A549 (cell line): ENCODE measurements at regions not wholly inside any gene's neighbourhood (a gene's known extent, or its start where the extent isn't known, plus 50 kb on each side); places are given as distances from the start of the nearest gene placed in this dataset.

Experiments
- ATAC-seq, 2 experiments: fragments of 200-7000 bp in 1 of 2; fragments of >200 bp in 1 of 2; cut with Nextera tagmentation in 1 of 2; cut with Tn5 transposase in 1 of 2; 3 replicates each; pipeline versions ENCODE4 v1.8.0 to v1.9.1; 2018 to 2020; ENCODE audit warnings: mild to moderate bottlenecking in 1 of 2, moderate library complexity in 1 of 2
- CTCF ChIA-PET: fragments of 300-600 bp; sonication (Branson Sonifier 250); formaldehyde crosslinking; extraction: SDS; loops from one replicate; lab custom pipeline; 2021; ENCODE audit warnings: antibody characterized with exemption, inconsistent platforms; lab: Yijun Ruan, JAX
- POLR2A ChIA-PET: fragments of 350-600 bp; formaldehyde crosslinking; extraction: SDS; loops from one replicate; lab custom pipeline; 2021; ENCODE audit warnings: antibody characterized with exemption, inconsistent platforms; lab: Yijun Ruan, JAX
- DNase-seq, 2 experiments: peaks; one replicate each; pipeline versions ENCODE4 v3.0.0 to v3.0.0-alpha.2; 2011 to 2016; ENCODE audit warnings: low read depth in 1 of 2, low spot score in 1 of 2
- FAIRE-seq: peaks from 2 replicates; lab custom pipeline; 2011; peaks lifted over from hg19 to GRCh38; lab: Jason Lieb, UNC
- H3K27ac ChIP-seq, 2 experiments: fragments of >200 bp; sonication (Bioruptor Twin); formaldehyde crosslinking; 3 replicates each; pipeline ENCODE4 v1.5.1; 2016 to 2017
- H3K4me1 ChIP-seq: fragments of >200 bp; sonication (Bioruptor Twin); formaldehyde crosslinking; 3 replicates; pipeline ENCODE4 v1.6.1; 2016
- H3K4me2 ChIP-seq: fragments of >200 bp; sonication (Bioruptor Twin); formaldehyde crosslinking; 3 replicates; pipeline ENCODE4 v1.6.1; 2016
- H3K4me3 ChIP-seq: fragments of >200 bp; sonication (Bioruptor Twin); formaldehyde crosslinking; 3 replicates; pipeline ENCODE4 v1.5.1; 2016
- H3K9me3 ChIP-seq: fragments of >200 bp; sonication (Bioruptor Twin); formaldehyde crosslinking; 3 replicates; pipeline ENCODE4 v1.6.1; 2016
- BCL3 ChIP-seq: fragments of >200 bp; sonication (Bioruptor Twin); formaldehyde crosslinking; IDR thresholded peaks from 3 replicates; pipeline ENCODE4 v1.6.1; 2016
- CBX8 ChIP-seq: fragments of 200-600 bp; sonication (generic); IDR thresholded peaks from 2 replicates; pipeline ENCODE4 v1.6.1; 2016
- EHF ChIP-seq: fragments of 250-450 bp; sonication (Bioruptor Pico); IDR thresholded peaks from 2 replicates; pipeline ENCODE4 v1.5.0; 2020; ENCODE audit warnings: mild to moderate bottlenecking
- EP300 ChIP-seq, 2 experiments: fragments of >200 bp; sonication (Bioruptor Twin); formaldehyde crosslinking; IDR thresholded peaks; 2 replicates in 1 of 2; 3 replicates in 1 of 2; pipeline ENCODE4 v1.6.1; 2016 to 2017
- HEYL ChIP-seq: fragments of 250-450 bp; sonication (Bioruptor Pico); IDR thresholded peaks from 2 replicates; pipeline ENCODE4 v1.8.0; 2021; ENCODE audit warnings: mild to moderate bottlenecking, moderate library complexity
- HOXA7 ChIP-seq: fragments of 250-450 bp; sonication (Bioruptor Pico); IDR thresholded peaks from 2 replicates; pipeline ENCODE4 v1.5.0; 2020; ENCODE audit warnings: mild to moderate bottlenecking, moderate library complexity
- HOXB5 ChIP-seq: fragments of 250-450 bp; sonication (Bioruptor Pico); IDR thresholded peaks from 2 replicates; pipeline ENCODE4 v1.5.0; 2020; ENCODE audit warnings: mild to moderate bottlenecking, moderate library complexity
- KDM1A ChIP-seq: fragments of 200-600 bp; sonication (generic); IDR thresholded peaks from 2 replicates; pipeline ENCODE4 v1.6.1; 2016; ENCODE audit warnings: low read depth, mild to moderate bottlenecking
- KDM5A ChIP-seq: fragments of 200-600 bp; sonication (generic); IDR thresholded peaks from 2 replicates; pipeline ENCODE4 v1.6.1; 2016; ENCODE audit warnings: antibody characterized with exemption, mild to moderate bottlenecking
- MAFK ChIP-seq: fragments of 450-650 bp; IDR thresholded peaks from 2 replicates; pipeline ENCODE4 v1.6.1; 2014; ENCODE audit not compliant: partially characterized antibody
- MAZ ChIP-seq: fragments of 150-350 bp; IDR thresholded peaks from 2 replicates; pipeline ENCODE4 v1.6.1; 2014; ENCODE audit warnings: antibody characterized with exemption, low read depth, low read length, borderline replicate concordance
- MYC ChIP-seq: IDR thresholded peaks from 2 replicates; pipeline ENCODE4 v1.6.1; 2012; ENCODE audit warnings: mild to moderate bottlenecking, inconsistent platforms, low read length, improper control_type of control experiment, borderline replicate concordance
- PHF8 ChIP-seq: fragments of 200-600 bp; sonication (generic); IDR thresholded peaks from 2 replicates; pipeline ENCODE4 v1.6.1; 2016; ENCODE audit warnings: low read depth, mild to moderate bottlenecking, antibody characterized with exemption, moderate library complexity, borderline replicate concordance
- POLR2A ChIP-seq: IDR thresholded peaks from 2 replicates; pipeline ENCODE4 v1.6.1; 2012; ENCODE audit warnings: mild to moderate bottlenecking, low read length
- RARB ChIP-seq: fragments of 250-450 bp; sonication (Bioruptor Pico); IDR thresholded peaks from 2 replicates; pipeline ENCODE4 v1.8.0; 2021; ENCODE audit warnings: mild to moderate bottlenecking, moderate library complexity
- RFX5 ChIP-seq: fragments of 450-650 bp; IDR thresholded peaks from 2 replicates; pipeline ENCODE4 v1.7.1; 2014; ENCODE audit warnings: antibody characterized with exemption, mild to moderate bottlenecking, moderate library complexity
- TFCP2L1 ChIP-seq: fragments of 250-450 bp; sonication (Bioruptor Pico); IDR thresholded peaks from 2 replicates; pipeline ENCODE4 v1.5.0; 2021; ENCODE audit warnings: mild to moderate bottlenecking
- ZFP36 ChIP-seq: fragments of 450-650 bp; IDR thresholded peaks from 2 replicates; pipeline ENCODE4 v1.6.1; 2014; ENCODE audit warnings: borderline replicate concordance; ENCODE audit not compliant: partially characterized antibody
- ZNF302 ChIP-seq: fragments of 250-450 bp; sonication (Bioruptor Pico); IDR thresholded peaks from 2 replicates; pipeline ENCODE4 v1.9.0; 2021; ENCODE audit warnings: inconsistent platforms, mild to moderate bottlenecking, moderate library complexity
- ZSCAN20 ChIP-seq: fragments of 250-450 bp; sonication (Bioruptor Pico); IDR thresholded peaks from 2 replicates; pipeline ENCODE4 v1.8.0; 2022; ENCODE audit warnings: mild to moderate bottlenecking, moderate library complexity
- WGBS: methylation state at CpG from one replicate; pipeline ENCODE4 v1.1.6; 2017; ENCODE audit errors: missing lambda C conversion rate; 5-methylcytosine and 5-hydroxymethylcytosine counted together
- TF ChIP-seq, protein P1 (sequence below): fragments of 450-650 bp; IDR thresholded peaks from 2 replicates; pipeline ENCODE4 v1.6.1; 2014; ENCODE audit warnings: antibody characterized with exemption
- TF ChIP-seq, protein P2 (sequence below): fragments of 200-600 bp; sonication (generic); IDR thresholded peaks from 2 replicates; pipeline ENCODE4 v1.6.1; 2016; ENCODE audit warnings: antibody characterized with exemption, mild to moderate bottlenecking, moderate library complexity
- TF ChIP-seq, protein P3 (sequence below): fragments of 250-450 bp; sonication (Bioruptor Pico); IDR thresholded peaks from 2 replicates; pipeline ENCODE4 v1.5.0; 2020; ENCODE audit warnings: low read depth, mild to moderate bottlenecking, moderate library complexity
- TF ChIP-seq, protein P4 (sequence below): IDR thresholded peaks from 2 replicates; pipeline ENCODE4 v1.6.1; 2012
- TF ChIP-seq, protein P5 (sequence below): IDR thresholded peaks from 2 replicates; pipeline ENCODE4 v1.6.1; 2012; ENCODE audit warnings: low read depth, borderline replicate concordance
- TF ChIP-seq, protein P6 (sequence below): IDR thresholded peaks from 2 replicates; pipeline ENCODE4 v1.6.1; 2012

GRCh38 chr5:72667708-72668107 is 148.8 kb upstream of the TNPO1 start:
- Histone ChIP-seq H3K4me1 (no peaks in the 10 kb centered on the region), H3K27ac (no peak overlapping the region), H3K9me3 (no peaks in the 10 kb centered on the region), H3K4me2 (no peak overlapping the region), H3K4me3 (no peak overlapping the region)
- no peak for ATAC-seq
- WGBS = 83% methylated on average over 1 of the region's 1 CpG
- ChIA-PET CTCF (no interaction called here), POLR2A (no interaction called here)
- TF ChIP-seq HOXB5 (CRISPR knock-in tag) (no peak), HOXA7 (CRISPR knock-in tag) (no peak), PHF8 (no peak), POLR2A (no peak)
- no peak for DNase-seq
- no peak for FAIRE-seq

- Histone ChIP-seq H3K4me1 (peaks cover 13% of the 10 kb centered on the region), H3K4me2 (no peak overlapping the region), H3K4me3 (no peak overlapping the region), H3K27ac (no peak overlapping the region), H3K9me3 (no peaks in the 10 kb centered on the region)
- DNase-seq (no peak), FAIRE-seq (no peak), ATAC-seq (no peak)
- TF ChIP-seq EHF (CRISPR knock-in tag) (no peak), HEYL (CRISPR knock-in tag) (no peak), KDM1A (no peak), HOXA7 (CRISPR knock-in tag) (no peak), RARB (CRISPR knock-in tag) (no peak), PHF8 (no peak), TFCP2L1 (CRISPR knock-in tag) (no peak), ZNF302 (CRISPR knock-in tag) (no peak), RFX5 (no peak), MYC (no peak), CBX8 (no peak)
- TF ChIP-seq, protein P1, sequence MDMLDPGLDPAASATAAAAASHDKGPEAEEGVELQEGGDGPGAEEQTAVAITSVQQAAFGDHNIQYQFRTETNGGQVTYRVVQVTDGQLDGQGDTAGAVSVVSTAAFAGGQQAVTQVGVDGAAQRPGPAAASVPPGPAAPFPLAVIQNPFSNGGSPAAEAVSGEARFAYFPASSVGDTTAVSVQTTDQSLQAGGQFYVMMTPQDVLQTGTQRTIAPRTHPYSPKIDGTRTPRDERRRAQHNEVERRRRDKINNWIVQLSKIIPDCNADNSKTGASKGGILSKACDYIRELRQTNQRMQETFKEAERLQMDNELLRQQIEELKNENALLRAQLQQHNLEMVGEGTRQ = no peak
- TF ChIP-seq, protein P2, sequence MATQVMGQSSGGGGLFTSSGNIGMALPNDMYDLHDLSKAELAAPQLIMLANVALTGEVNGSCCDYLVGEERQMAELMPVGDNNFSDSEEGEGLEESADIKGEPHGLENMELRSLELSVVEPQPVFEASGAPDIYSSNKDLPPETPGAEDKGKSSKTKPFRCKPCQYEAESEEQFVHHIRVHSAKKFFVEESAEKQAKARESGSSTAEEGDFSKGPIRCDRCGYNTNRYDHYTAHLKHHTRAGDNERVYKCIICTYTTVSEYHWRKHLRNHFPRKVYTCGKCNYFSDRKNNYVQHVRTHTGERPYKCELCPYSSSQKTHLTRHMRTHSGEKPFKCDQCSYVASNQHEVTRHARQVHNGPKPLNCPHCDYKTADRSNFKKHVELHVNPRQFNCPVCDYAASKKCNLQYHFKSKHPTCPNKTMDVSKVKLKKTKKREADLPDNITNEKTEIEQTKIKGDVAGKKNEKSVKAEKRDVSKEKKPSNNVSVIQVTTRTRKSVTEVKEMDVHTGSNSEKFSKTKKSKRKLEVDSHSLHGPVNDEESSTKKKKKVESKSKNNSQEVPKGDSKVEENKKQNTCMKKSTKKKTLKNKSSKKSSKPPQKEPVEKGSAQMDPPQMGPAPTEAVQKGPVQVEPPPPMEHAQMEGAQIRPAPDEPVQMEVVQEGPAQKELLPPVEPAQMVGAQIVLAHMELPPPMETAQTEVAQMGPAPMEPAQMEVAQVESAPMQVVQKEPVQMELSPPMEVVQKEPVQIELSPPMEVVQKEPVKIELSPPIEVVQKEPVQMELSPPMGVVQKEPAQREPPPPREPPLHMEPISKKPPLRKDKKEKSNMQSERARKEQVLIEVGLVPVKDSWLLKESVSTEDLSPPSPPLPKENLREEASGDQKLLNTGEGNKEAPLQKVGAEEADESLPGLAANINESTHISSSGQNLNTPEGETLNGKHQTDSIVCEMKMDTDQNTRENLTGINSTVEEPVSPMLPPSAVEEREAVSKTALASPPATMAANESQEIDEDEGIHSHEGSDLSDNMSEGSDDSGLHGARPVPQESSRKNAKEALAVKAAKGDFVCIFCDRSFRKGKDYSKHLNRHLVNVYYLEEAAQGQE = no peak
- TF ChIP-seq, protein P3, sequence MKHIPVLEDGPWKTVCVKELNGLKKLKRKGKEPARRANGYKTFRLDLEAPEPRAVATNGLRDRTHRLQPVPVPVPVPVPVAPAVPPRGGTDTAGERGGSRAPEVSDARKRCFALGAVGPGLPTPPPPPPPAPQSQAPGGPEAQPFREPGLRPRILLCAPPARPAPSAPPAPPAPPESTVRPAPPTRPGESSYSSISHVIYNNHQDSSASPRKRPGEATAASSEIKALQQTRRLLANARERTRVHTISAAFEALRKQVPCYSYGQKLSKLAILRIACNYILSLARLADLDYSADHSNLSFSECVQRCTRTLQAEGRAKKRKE = no peak
- TF ChIP-seq, protein P4, sequence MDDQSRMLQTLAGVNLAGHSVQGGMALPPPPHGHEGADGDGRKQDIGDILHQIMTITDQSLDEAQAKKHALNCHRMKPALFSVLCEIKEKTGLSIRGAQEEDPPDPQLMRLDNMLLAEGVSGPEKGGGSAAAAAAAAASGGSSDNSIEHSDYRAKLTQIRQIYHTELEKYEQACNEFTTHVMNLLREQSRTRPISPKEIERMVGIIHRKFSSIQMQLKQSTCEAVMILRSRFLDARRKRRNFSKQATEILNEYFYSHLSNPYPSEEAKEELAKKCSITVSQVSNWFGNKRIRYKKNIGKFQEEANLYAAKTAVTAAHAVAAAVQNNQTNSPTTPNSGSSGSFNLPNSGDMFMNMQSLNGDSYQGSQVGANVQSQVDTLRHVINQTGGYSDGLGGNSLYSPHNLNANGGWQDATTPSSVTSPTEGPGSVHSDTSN = no peak
- WGBS = 73% methylated on average over 7 of the region's 7 CpGs
- POLR2A ChIA-PET = no interaction called here
- CTCF ChIA-PET = interaction anchor here (1.4 kb wide), 1 partner anchor 52 kb away, joined by 5 read pairs; no protein-coding TSS in a partner anchor
These were observed 153.5 kb upstream of the TNPO1 start for GRCh38 chr5:72662936-72663335.

GRCh38 chr5:72662305-72662704 is 154.2 kb upstream of the TNPO1 start:
- Histone ChIP-seq H3K9me3 (no peaks in the 10 kb centered on the region), H3K4me2 (no peak overlapping the region), H3K27ac (no peak overlapping the region), H3K4me1 (peaks cover 13% of the 10 kb centered on the region), H3K4me3 (no peak overlapping the region)
- ChIA-PET CTCF (no interaction called here), POLR2A (no interaction called here)
- 49% methylated on average over 3 of the region's 3 CpGs for WGBS
- DNase-seq (no peak), ATAC-seq (no peak), FAIRE-seq (no peak)
- TF ChIP-seq, protein P5, sequence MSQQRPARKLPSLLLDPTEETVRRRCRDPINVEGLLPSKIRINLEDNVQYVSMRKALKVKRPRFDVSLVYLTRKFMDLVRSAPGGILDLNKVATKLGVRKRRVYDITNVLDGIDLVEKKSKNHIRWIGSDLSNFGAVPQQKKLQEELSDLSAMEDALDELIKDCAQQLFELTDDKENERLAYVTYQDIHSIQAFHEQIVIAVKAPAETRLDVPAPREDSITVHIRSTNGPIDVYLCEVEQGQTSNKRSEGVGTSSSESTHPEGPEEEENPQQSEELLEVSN = no peak
- TF ChIP-seq BCL3 = no peak
- TF ChIP-seq ZSCAN20 (CRISPR knock-in tag) = no peak
- no peak for TF ChIP-seq KDM5A
- TF ChIP-seq MAFK = no peak
- no peak for TF ChIP-seq POLR2A
- TF ChIP-seq ZFP36 = no peak
- TF ChIP-seq, protein P6, sequence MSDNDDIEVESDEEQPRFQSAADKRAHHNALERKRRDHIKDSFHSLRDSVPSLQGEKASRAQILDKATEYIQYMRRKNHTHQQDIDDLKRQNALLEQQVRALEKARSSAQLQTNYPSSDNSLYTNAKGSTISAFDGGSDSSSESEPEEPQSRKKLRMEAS = no peak
- no peak for TF ChIP-seq MAZ
- TF ChIP-seq EP300 (IDR thresholded peaks at IDR 0.05) = no peak
